ENCODE measurements at regions not wholly inside any gene's neighbourhood (a gene's known extent, or its start where the extent isn't known, plus 50 kb on each side); places are given as distances from the start of the nearest gene placed in this dataset.

DNA sequence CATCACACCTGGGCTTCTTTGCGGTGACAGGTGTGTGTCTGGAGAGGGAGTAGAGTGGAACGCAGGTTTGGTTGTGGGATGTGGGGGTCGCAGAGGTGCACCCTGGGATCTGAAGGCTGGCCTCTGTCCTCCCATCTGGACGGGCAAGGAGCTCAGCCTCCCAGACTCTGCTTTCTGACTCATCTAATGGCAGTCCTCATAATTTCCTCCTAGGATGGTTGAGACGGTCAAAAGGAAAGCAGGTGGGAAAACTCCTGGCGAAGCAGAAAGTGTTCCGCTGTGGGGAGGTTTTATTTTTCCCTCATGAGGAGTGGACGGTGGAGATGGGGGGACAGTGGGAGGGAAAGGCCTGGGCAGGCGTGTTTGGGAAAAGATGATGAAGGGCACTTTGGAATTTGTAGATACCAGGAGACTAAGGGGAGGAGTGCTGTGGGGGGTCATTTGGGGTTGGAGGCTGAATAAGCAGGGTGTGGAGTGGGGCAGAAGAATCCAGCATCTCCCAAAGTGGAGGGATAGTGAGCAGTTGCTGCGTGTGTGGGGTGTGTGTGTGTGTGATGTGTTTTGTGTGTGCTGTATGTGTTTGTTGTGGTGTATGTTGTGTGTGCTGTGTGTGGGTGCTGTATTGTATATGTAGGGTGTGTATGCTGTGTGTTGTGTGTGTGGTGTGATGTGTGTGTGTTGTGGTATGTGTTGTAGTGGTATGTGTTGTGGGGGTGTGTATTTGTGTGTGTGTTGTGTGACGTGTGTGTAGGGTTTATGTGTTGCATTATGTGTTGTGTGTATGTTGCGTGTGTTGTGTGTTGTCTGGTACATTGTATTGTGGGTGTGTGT is 97.2 kb upstream of the PODXL start:
- Histone ChIP-seq H3K36me3 (ENCODE audit: control insufficient read depth in 3 of 3, insufficient read depth in 2 of 3, low read depth in 1 of 3, low read length in 3 of 3) (no peaks in the 10 kb centered on the region), H3K4me3 (ENCODE audit: low read depth in 1 of 3, low read length in 3 of 3) (no peak overlapping the region), H3K27me3 (ENCODE audit: control insufficient read depth in 3 of 3, insufficient read depth in 3 of 3, low read length in 3 of 3) (no peaks in the 10 kb centered on the region), H3K9me3 (ENCODE audit: control insufficient read depth in 2 of 2, insufficient read depth in 1 of 2, low read depth in 1 of 2, low read length in 1 of 2) (no peaks in the 10 kb centered on the region), H3K27ac (ENCODE audit: low read depth in 1 of 3, low read length in 2 of 3) (peak overlapping the region in 1 of 3 donors; percentile 18), H3K4me1 (ENCODE audit: control insufficient read depth in 3 of 3, insufficient read depth in 2 of 3, low read depth in 1 of 3, low read length in 2 of 3) (peaks cover 0 to 15% (median 0%) of the 10 kb centered on the region in 3 donors)
- 24 to 48% (median 45%) methylated on average over 12 of the region's 12 CpGs for WGBS, 3 donors
- DNase-seq: peak; percentile 9 to 57
- no peak for FAIRE-seq

DNA sequence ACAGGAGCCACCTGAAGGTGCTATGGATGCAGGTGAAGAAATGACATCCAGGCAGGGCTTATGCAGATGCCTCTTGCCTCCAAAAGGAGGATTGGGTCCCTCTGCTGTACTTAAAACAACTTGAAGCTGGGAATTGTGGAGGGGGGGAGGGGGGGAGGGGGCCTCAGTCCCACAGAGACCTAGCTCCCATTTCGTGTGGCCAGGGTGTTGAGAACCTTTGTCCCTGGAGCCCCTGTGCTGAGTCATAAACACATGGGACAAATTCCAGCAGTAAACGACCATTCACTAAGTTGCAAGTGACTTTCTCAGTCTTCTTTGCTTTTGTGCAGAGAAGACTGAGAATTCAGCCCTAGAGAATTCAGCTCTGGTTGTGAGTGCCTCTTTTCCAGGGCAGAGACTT is 96.5 kb upstream of the PODXL start:
- WGBS, 3 donors: 0 to 22% (median 5%) methylated on average over 2 of the region's 2 CpGs
- no peak for FAIRE-seq

DNA sequence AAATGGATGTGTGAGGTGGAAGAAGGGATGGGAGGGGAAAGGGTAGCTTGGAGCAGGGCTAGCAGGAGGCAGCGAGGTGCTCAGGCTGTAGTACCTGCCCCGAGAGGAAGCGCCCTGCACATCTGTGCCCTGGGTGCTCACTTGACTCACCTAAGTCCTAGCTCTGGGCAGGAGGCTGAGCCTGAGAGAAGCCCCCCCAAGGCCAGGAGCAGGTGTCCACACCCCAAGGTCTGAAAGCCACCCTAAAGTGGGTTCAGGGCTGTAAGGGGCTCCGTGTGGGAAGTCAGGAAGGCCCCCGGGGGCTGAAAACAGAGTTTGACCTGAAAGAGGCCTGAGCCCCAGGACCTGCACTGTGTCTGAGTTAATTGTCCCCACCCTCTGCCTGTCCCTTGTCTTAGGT is 95.8 kb upstream of the PODXL start:
- H3K4me1 ChIP-seq (ENCODE audit: control insufficient read depth in 3 of 3, insufficient read depth in 2 of 3, low read depth in 1 of 3, low read length in 2 of 3): peaks cover 0 to 15% (median 0%) of the 10 kb centered on the region in 3 donors
- no peaks in the 10 kb centered on the region for H3K36me3 ChIP-seq (ENCODE audit: control insufficient read depth in 3 of 3, insufficient read depth in 2 of 3, low read depth in 1 of 3, low read length in 3 of 3)
- no peaks in the 10 kb centered on the region for H3K27me3 ChIP-seq (ENCODE audit: control insufficient read depth in 3 of 3, insufficient read depth in 3 of 3, low read length in 3 of 3)
- FAIRE-seq (no peak), DNase-seq (peak in 1 of 2 donors; percentile 39)
- 78 to 89% (median 82%) methylated on average over 5 of the region's 5 CpGs for WGBS, 3 donors
- no peak overlapping the region for H3K27ac ChIP-seq (ENCODE audit: low read depth in 1 of 3, low read length in 2 of 3)
- no peak overlapping the region for H3K4me3 ChIP-seq (ENCODE audit: low read depth in 1 of 3, low read length in 3 of 3)
- no peaks in the 10 kb centered on the region for H3K9me3 ChIP-seq (ENCODE audit: control insufficient read depth in 2 of 2, insufficient read depth in 1 of 2, low read depth in 1 of 2, low read length in 1 of 2)

More for the DNA sequence above, 96.5 kb upstream of the PODXL start:
- Histone ChIP-seq H3K9me3 (ENCODE audit: control insufficient read depth in 2 of 2, insufficient read depth in 1 of 2, low read depth in 1 of 2, low read length in 1 of 2) (no peaks in the 10 kb centered on the region), H3K27me3 (ENCODE audit: control insufficient read depth in 3 of 3, insufficient read depth in 3 of 3, low read length in 3 of 3) (no peaks in the 10 kb centered on the region), H3K36me3 (ENCODE audit: control insufficient read depth in 3 of 3, insufficient read depth in 2 of 3, low read depth in 1 of 3, low read length in 3 of 3) (no peaks in the 10 kb centered on the region), H3K4me3 (ENCODE audit: low read depth in 1 of 3, low read length in 3 of 3) (no peak overlapping the region), H3K4me1 (ENCODE audit: control insufficient read depth in 3 of 3, insufficient read depth in 2 of 3, low read depth in 1 of 3, low read length in 2 of 3) (peaks cover 0 to 15% (median 0%) of the 10 kb centered on the region in 3 donors), H3K27ac (ENCODE audit: low read depth in 1 of 3, low read length in 2 of 3) (peak overlapping the region in 1 of 3 donors; percentile 18)
- peak; percentile 7 to 75 for DNase-seq

DNA sequence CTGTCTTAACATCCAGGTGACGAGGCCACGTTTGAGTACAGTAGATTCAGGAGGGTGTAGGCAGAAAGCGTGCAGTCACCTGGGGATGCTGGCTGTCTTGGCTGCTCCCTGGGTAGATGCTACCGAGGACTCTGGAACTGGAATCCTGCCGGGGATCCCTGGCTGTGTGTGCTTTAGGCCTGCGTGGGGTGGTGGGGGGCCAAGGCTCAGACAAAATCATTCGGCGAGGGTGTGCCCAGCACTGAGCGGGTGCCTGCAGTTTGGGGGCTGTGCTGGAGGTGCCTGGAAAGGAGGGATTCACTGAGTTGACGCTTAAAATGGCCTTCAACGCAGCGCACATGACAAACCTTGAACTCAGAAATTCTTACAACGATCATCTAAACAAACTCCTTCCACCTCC is 93.5 kb upstream of the PODXL start:
- Histone ChIP-seq H3K36me3 (ENCODE audit: control insufficient read depth in 3 of 3, insufficient read depth in 2 of 3, low read depth in 1 of 3, low read length in 3 of 3) (no peaks in the 10 kb centered on the region), H3K4me3 (ENCODE audit: low read depth in 1 of 3, low read length in 3 of 3) (no peak overlapping the region), H3K27ac (ENCODE audit: low read depth in 1 of 3, low read length in 2 of 3) (no peak overlapping the region), H3K4me1 (ENCODE audit: control insufficient read depth in 3 of 3, insufficient read depth in 2 of 3, low read depth in 1 of 3, low read length in 2 of 3) (peaks cover 0 to 15% (median 0%) of the 10 kb centered on the region in 3 donors), H3K9me3 (ENCODE audit: control insufficient read depth in 2 of 2, insufficient read depth in 1 of 2, low read depth in 1 of 2, low read length in 1 of 2) (no peaks in the 10 kb centered on the region), H3K27me3 (ENCODE audit: control insufficient read depth in 3 of 3, insufficient read depth in 3 of 3, low read length in 3 of 3) (no peaks in the 10 kb centered on the region)
- DNase-seq: no peak
- WGBS, 3 donors: 82 to 87% (median 86%) methylated on average over 13 of the region's 13 CpGs
- FAIRE-seq: no peak

DNA sequence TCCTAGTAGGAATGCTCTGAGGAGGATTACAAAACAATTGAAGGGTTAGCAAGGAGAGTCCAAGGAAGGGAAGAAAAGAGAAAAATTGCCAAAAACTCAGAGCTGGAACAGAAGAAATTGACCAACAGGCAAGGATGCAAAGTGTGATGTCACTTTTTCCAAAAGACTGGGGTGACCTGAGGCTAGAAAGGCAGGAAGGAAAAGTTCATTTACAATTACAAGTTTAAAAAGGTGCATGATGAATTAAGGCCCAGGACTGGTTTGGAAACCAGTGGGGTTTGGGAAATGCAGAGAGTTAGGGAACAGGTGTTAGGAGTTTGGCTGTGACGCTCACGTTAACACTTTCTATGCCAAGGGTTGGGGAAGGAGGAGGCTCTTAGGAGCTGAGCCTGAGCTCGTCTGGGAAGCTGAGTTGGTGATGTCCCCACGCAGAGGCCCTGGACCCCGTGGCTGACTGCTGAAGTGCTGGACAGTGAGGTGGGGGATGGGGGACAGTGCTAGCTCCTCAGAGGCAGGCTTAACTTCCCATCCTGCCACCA is 92.6 kb upstream of the PODXL start:
- Histone ChIP-seq H3K27ac (ENCODE audit: low read depth in 1 of 3, low read length in 2 of 3) (no peak overlapping the region), H3K9me3 (ENCODE audit: control insufficient read depth in 2 of 2, insufficient read depth in 1 of 2, low read depth in 1 of 2, low read length in 1 of 2) (no peaks in the 10 kb centered on the region), H3K36me3 (ENCODE audit: control insufficient read depth in 3 of 3, insufficient read depth in 2 of 3, low read depth in 1 of 3, low read length in 3 of 3) (no peaks in the 10 kb centered on the region), H3K4me3 (ENCODE audit: low read depth in 1 of 3, low read length in 3 of 3) (no peak overlapping the region), H3K27me3 (ENCODE audit: control insufficient read depth in 3 of 3, insufficient read depth in 3 of 3, low read length in 3 of 3) (no peaks in the 10 kb centered on the region), H3K4me1 (ENCODE audit: control insufficient read depth in 3 of 3, insufficient read depth in 2 of 3, low read depth in 1 of 3, low read length in 2 of 3) (peaks cover 0 to 15% (median 0%) of the 10 kb centered on the region in 3 donors)
- WGBS, 3 donors: 38 to 60% (median 49%) methylated on average over 5 of the region's 5 CpGs
- DNase-seq: no peak
- no peak for FAIRE-seq

DNA sequence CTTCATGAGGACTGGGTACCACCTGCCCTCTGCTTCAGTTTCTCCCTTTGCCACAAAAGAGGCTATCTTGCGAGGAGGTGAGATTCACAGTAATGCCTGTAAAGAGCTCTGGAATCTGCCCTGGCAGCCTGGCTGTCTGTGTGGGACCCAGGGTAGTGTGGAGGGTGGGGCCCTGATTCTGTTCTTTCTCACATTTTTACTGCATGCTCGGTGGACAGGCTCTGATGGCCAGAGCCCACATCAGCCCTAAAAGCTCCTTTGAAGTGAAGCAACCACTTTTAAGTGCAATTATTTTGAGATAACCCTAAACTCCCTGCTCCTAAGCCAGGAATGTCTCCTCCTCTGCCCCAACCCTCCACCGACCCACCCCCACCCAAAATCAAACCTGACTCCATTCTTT is 92.1 kb upstream of the PODXL start:
- peaks cover 0 to 9% (median 0%) of the 10 kb centered on the region in 3 donors for H3K4me1 ChIP-seq (ENCODE audit: control insufficient read depth in 3 of 3, insufficient read depth in 2 of 3, low read depth in 1 of 3, low read length in 2 of 3)
- H3K4me3 ChIP-seq (ENCODE audit: low read depth in 1 of 3, low read length in 3 of 3): no peak overlapping the region
- 36 to 45% (median 43%) methylated on average over 3 of the region's 3 CpGs for WGBS, 3 donors
- H3K27me3 ChIP-seq (ENCODE audit: control insufficient read depth in 3 of 3, insufficient read depth in 3 of 3, low read length in 3 of 3): no peaks in the 10 kb centered on the region
- H3K36me3 ChIP-seq (ENCODE audit: control insufficient read depth in 3 of 3, insufficient read depth in 2 of 3, low read depth in 1 of 3, low read length in 3 of 3): no peaks in the 10 kb centered on the region
- H3K9me3 ChIP-seq (ENCODE audit: control insufficient read depth in 2 of 2, insufficient read depth in 1 of 2, low read depth in 1 of 2, low read length in 1 of 2): no peaks in the 10 kb centered on the region
- FAIRE-seq (no peak), DNase-seq (no peak)
- H3K27ac ChIP-seq (ENCODE audit: low read depth in 1 of 3, low read length in 2 of 3): no peak overlapping the region

DNA sequence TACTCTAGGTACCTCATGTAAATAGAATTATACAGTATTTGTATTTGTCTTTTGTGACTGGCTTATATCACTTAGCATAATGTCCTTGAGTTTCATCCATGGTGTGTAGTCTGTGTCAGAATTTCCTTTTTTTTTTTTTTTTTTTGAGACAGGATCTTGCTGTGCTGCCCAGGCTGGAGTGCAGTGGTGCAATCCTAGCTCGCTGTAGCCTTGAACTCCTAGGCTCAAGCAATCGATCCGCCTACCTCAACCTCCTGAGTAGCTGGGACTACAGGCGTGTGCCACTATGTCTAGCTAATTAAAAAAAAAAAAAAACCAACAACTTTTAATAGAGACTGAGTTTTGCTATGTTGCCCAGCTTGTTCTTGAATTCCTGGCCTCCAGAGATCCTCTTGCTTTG is 89.8 kb upstream of the PODXL start:
- FAIRE-seq (no peak), DNase-seq (no peak)
- H3K27ac ChIP-seq (ENCODE audit: low read depth in 1 of 3, low read length in 2 of 3): no peak overlapping the region
- no peaks in the 10 kb centered on the region for H3K27me3 ChIP-seq (ENCODE audit: control insufficient read depth in 3 of 3, insufficient read depth in 3 of 3, low read length in 3 of 3)
- no peaks in the 10 kb centered on the region for H3K4me1 ChIP-seq (ENCODE audit: control insufficient read depth in 3 of 3, insufficient read depth in 2 of 3, low read depth in 1 of 3, low read length in 2 of 3)
- no peaks in the 10 kb centered on the region for H3K9me3 ChIP-seq (ENCODE audit: control insufficient read depth in 2 of 2, insufficient read depth in 1 of 2, low read depth in 1 of 2, low read length in 1 of 2)
- H3K4me3 ChIP-seq (ENCODE audit: low read depth in 1 of 3, low read length in 3 of 3): no peak overlapping the region
- 88 to 92% (median 89%) methylated on average over 4 of the region's 4 CpGs for WGBS, 3 donors
- no peaks in the 10 kb centered on the region for H3K36me3 ChIP-seq (ENCODE audit: control insufficient read depth in 3 of 3, insufficient read depth in 2 of 3, low read depth in 1 of 3, low read length in 3 of 3)

DNA sequence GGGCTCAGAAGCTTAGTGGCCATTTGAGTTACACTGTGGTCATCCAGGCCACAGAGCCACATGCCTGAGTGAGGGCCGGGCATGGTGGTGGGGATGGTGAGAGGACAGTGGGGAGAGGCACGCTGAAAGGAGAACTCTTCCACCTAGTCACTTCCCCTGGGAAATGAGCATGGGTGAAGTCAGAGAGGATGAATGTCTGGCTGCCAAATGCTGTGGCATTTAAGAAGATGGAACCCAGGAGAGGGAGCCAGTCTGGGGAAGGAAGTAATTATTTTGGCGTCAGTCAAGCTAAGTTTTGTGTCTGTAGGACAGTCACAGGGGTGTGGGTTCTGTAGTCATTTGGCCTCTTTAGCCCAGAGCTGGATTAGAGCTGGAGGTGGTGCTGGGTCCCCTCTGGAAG is 86.0 kb upstream of the PODXL start:
- no peaks in the 10 kb centered on the region for H3K27me3 ChIP-seq (ENCODE audit: control insufficient read depth in 3 of 3, insufficient read depth in 3 of 3, low read length in 3 of 3)
- H3K4me3 ChIP-seq (ENCODE audit: low read depth in 1 of 3, low read length in 3 of 3): no peak overlapping the region
- FAIRE-seq (no peak), DNase-seq (no peak)
- no peak overlapping the region for H3K27ac ChIP-seq (ENCODE audit: low read depth in 1 of 3, low read length in 2 of 3)
- H3K9me3 ChIP-seq (ENCODE audit: control insufficient read depth in 2 of 2, insufficient read depth in 1 of 2, low read depth in 1 of 2, low read length in 1 of 2): no peaks in the 10 kb centered on the region
- no peaks in the 10 kb centered on the region for H3K36me3 ChIP-seq (ENCODE audit: control insufficient read depth in 3 of 3, insufficient read depth in 2 of 3, low read depth in 1 of 3, low read length in 3 of 3)
- H3K4me1 ChIP-seq (ENCODE audit: control insufficient read depth in 3 of 3, insufficient read depth in 2 of 3, low read depth in 1 of 3, low read length in 2 of 3): no peaks in the 10 kb centered on the region
- 52 to 62% (median 61%) methylated on average over 3 of the region's 3 CpGs for WGBS, 3 donors

Data from small intestine (tissue), 7 donors.